ENCODE measurements at regions not wholly inside any gene's neighbourhood (a gene's known extent, or its start where the extent isn't known, plus 50 kb on each side); places are given as distances from the start of the nearest gene placed in this dataset.

GRCh38 chr1:102282955-102283354 is 286.2 kb upstream of the OLFM3 start:
- H3K27me3 Mint-ChIP-seq (ENCODE audit: unreplicated experiment): no peaks in the 10 kb centered on the region
- DNase-seq: no peak

GRCh38 chr1:102262994-102263393 is 266.3 kb upstream of the OLFM3 start:
- DNase-seq: no peak
- Mint-ChIP-seq H3K9me3 (ENCODE audit: unreplicated experiment) (no peaks in the 10 kb centered on the region), H3K36me3 (ENCODE audit: unreplicated experiment) (no peaks in the 10 kb centered on the region), H3K4me1 (ENCODE audit: low read depth, unreplicated experiment) (no peaks in the 10 kb centered on the region), H3K27ac (ENCODE audit: unreplicated experiment) (no peak overlapping the region), H3K4me3 (ENCODE audit: unreplicated experiment) (no peak overlapping the region), H3K27me3 (ENCODE audit: unreplicated experiment) (no peaks in the 10 kb centered on the region)
- no peak for TF ChIP-seq CTCF (IDR thresholded peaks at IDR 0.05; ENCODE audit: partially characterized antibody, unreplicated experiment)

More at GRCh38 chr1:102282955-102283354, 286.2 kb upstream of the OLFM3 start:
- Mint-ChIP-seq H3K4me3 (ENCODE audit: unreplicated experiment) (no peak overlapping the region), H3K27ac (ENCODE audit: unreplicated experiment) (no peak overlapping the region), H3K36me3 (ENCODE audit: unreplicated experiment) (peaks cover 7% of the 10 kb centered on the region), H3K4me1 (ENCODE audit: low read depth, unreplicated experiment) (peaks cover 5% of the 10 kb centered on the region), H3K9me3 (ENCODE audit: unreplicated experiment) (peaks cover 6% of the 10 kb centered on the region)
- TF ChIP-seq CTCF (IDR thresholded peaks at IDR 0.05; ENCODE audit: partially characterized antibody, unreplicated experiment): no peak

- H3K27me3 Mint-ChIP-seq (ENCODE audit: unreplicated experiment): no peaks in the 10 kb centered on the region
- H3K9me3 Mint-ChIP-seq (ENCODE audit: unreplicated experiment): no peaks in the 10 kb centered on the region
- no peak for DNase-seq
These were observed 256.2 kb upstream of the OLFM3 start for GRCh38 chr1:102252731-102253505.

GRCh38 chr1:102241431-102242338 is 245.0 kb upstream of the OLFM3 start:
- TF ChIP-seq CTCF (IDR thresholded peaks at IDR 0.05; ENCODE audit: partially characterized antibody, unreplicated experiment): no peak
- Mint-ChIP-seq H3K36me3 (ENCODE audit: unreplicated experiment) (no peaks in the 10 kb centered on the region), H3K27me3 (ENCODE audit: unreplicated experiment) (no peaks in the 10 kb centered on the region), H3K4me1 (ENCODE audit: low read depth, unreplicated experiment) (peaks cover 5% of the 10 kb centered on the region), H3K4me3 (ENCODE audit: unreplicated experiment) (no peak overlapping the region), H3K27ac (ENCODE audit: unreplicated experiment) (no peak overlapping the region), H3K9me3 (ENCODE audit: unreplicated experiment) (no peaks in the 10 kb centered on the region)
- no peak for DNase-seq

More at GRCh38 chr1:102252731-102253505, 256.2 kb upstream of the OLFM3 start:
- Mint-ChIP-seq H3K4me3 (ENCODE audit: unreplicated experiment) (no peak overlapping the region), H3K27ac (ENCODE audit: unreplicated experiment) (no peak overlapping the region), H3K36me3 (ENCODE audit: unreplicated experiment) (no peaks in the 10 kb centered on the region), H3K4me1 (ENCODE audit: low read depth, unreplicated experiment) (peaks cover 7% of the 10 kb centered on the region)
- no peak for TF ChIP-seq CTCF (IDR thresholded peaks at IDR 0.05; ENCODE audit: partially characterized antibody, unreplicated experiment)
